ENCODE measurements at regions not wholly inside any gene's neighbourhood (a gene's known extent, or its start where the extent isn't known, plus 50 kb on each side); places are given as distances from the start of the nearest gene placed in this dataset.
"Not testable (repeated sequence)": the region's sequence is repeated elsewhere in the genome, so short reads cannot be mapped to it uniquely, and the experiment has no call there.

GRCh38 chr6:119749335-119749734 is 399.8 kb upstream of the MAN1A1 start:
- in situ Hi-C loops (cut with HindIII; ENCODE audit: low pct_ligation_motif_present, low sequenced_read_pairs), result no loop called here
- no peak for DNase-seq

GRCh38 chr6:119748535-119748934 is 399.0 kb upstream of the MAN1A1 start:
- H3K27ac ChIP-seq; in situ Hi-C loops (cut with HindIII; ENCODE audit: low pct_ligation_motif_present, low sequenced_read_pairs); H3K27me3 ChIP-seq (replicated peaks); H3K36me3 ChIP-seq (replicated peaks); DNase-seq; H3K4me3 ChIP-seq (ENCODE audit: low read depth, low read length): not testable (repeated sequence)

More at GRCh38 chr6:119749335-119749734, 399.8 kb upstream of the MAN1A1 start:
- H3K36me3 ChIP-seq (replicated peaks), result no peaks in the 10 kb centered on the region
- H3K4me3 ChIP-seq (ENCODE audit: low read depth, low read length), result no peak overlapping the region
- no peak for TF ChIP-seq CTCF (IDR thresholded peaks at IDR 0.05; ENCODE audit: low read depth, low read length, missing control alignments)
- no peak overlapping the region for H3K27ac ChIP-seq
- H3K27me3 ChIP-seq (replicated peaks), result no peaks in the 10 kb centered on the region

- no peak overlapping the region for H3K4me3 ChIP-seq (ENCODE audit: low read depth, low read length)
- peak; percentile 87 for TF ChIP-seq CTCF (IDR thresholded peaks at IDR 0.05; ENCODE audit: low read depth, low read length, missing control alignments)
- H3K27ac ChIP-seq, result no peak overlapping the region
- H3K27me3 ChIP-seq (replicated peaks), result no peaks in the 10 kb centered on the region
- no peaks in the 10 kb centered on the region for H3K36me3 ChIP-seq (replicated peaks)
- peak; percentile 35 for DNase-seq
- in situ Hi-C loops (cut with HindIII; ENCODE audit: low pct_ligation_motif_present, low sequenced_read_pairs), result no loop called here
These were observed 392.7 kb upstream of the MAN1A1 start for GRCh38 chr6:119742188-119742803.

GRCh38 chr6:119739769-119740168 is 390.2 kb upstream of the MAN1A1 start:
- TF ChIP-seq CTCF (IDR thresholded peaks at IDR 0.05; ENCODE audit: low read depth, low read length, missing control alignments), result no peak
- no peaks in the 10 kb centered on the region for H3K36me3 ChIP-seq (replicated peaks)
- in situ Hi-C loops (cut with HindIII; ENCODE audit: low pct_ligation_motif_present, low sequenced_read_pairs), result no loop called here
- no peaks in the 10 kb centered on the region for H3K27me3 ChIP-seq (replicated peaks)
- DNase-seq, result no peak
- H3K4me3 ChIP-seq (ENCODE audit: low read depth, low read length), result no peak overlapping the region
- no peak overlapping the region for H3K27ac ChIP-seq

- H3K27me3 ChIP-seq (replicated peaks), result no peaks in the 10 kb centered on the region
- in situ Hi-C loops (cut with HindIII; ENCODE audit: low pct_ligation_motif_present, low sequenced_read_pairs), result no loop called here
- no peak overlapping the region for H3K4me3 ChIP-seq (ENCODE audit: low read depth, low read length)
- no peak for DNase-seq
- H3K36me3 ChIP-seq (replicated peaks), result no peaks in the 10 kb centered on the region
- no peak overlapping the region for H3K27ac ChIP-seq
- TF ChIP-seq CTCF (IDR thresholded peaks at IDR 0.05; ENCODE audit: low read depth, low read length, missing control alignments), result no peak
These were observed 388.9 kb upstream of the MAN1A1 start for GRCh38 chr6:119738425-119738824.

- in situ Hi-C loops (cut with HindIII; ENCODE audit: low pct_ligation_motif_present, low sequenced_read_pairs), result no loop called here
- Histone ChIP-seq H3K27me3 (replicated peaks) (no peaks in the 10 kb centered on the region), H3K4me3 (ENCODE audit: low read depth, low read length) (no peak overlapping the region), H3K36me3 (replicated peaks) (no peaks in the 10 kb centered on the region), H3K27ac (no peak overlapping the region)
- no peak for DNase-seq
- no peak for TF ChIP-seq CTCF (IDR thresholded peaks at IDR 0.05; ENCODE audit: low read depth, low read length, missing control alignments)
These were observed 386.9 kb upstream of the MAN1A1 start for GRCh38 chr6:119736296-119737021.

Measured in brain microvascular endothelial cell (primary cell).